ENCODE measurements at regions not wholly inside any gene's neighbourhood (a gene's known extent, or its start where the extent isn't known, plus 50 kb on each side); places are given as distances from the start of the nearest gene placed in this dataset.

DNA sequence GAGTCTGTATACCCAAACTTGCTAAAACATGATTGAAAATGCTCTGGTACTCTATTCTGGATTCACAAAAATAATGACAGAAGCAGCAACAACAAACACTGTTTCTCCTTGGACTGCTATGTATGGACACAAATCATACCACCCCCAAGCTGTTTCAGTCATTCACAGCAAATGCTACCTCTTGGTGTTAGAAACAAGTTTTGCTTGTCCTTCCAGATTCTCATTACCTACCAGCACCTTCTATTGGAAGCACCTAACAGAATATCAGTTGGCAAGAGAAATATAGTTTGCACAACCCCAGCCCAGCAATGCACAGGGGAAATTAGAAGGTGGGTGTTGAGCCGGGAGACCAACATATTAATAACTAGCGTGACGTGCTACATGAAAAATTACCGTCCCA, 1950.9 kb downstream of the C4orf33 start:
- no peaks in the 10 kb centered on the region for H3K36me3 ChIP-seq (ENCODE audit: control insufficient read depth, insufficient read depth, low read length, severe bottlenecking)
- no peak for DNase-seq (ENCODE audit: low read depth)
- no peaks in the 10 kb centered on the region for H3K9me3 ChIP-seq (ENCODE audit: control insufficient read depth, low read length)
- no peak overlapping the region for H3K4me3 ChIP-seq (ENCODE audit: low read length)
- H3K4me1 ChIP-seq (ENCODE audit: control insufficient read depth, insufficient read depth, low read length), result no peaks in the 10 kb centered on the region
- no peaks in the 10 kb centered on the region for H3K27me3 ChIP-seq (replicated peaks; ENCODE audit: control insufficient read depth, insufficient read depth, low read length)
- no peak overlapping the region for H3K9ac ChIP-seq (ENCODE audit: low read length)

DNA sequence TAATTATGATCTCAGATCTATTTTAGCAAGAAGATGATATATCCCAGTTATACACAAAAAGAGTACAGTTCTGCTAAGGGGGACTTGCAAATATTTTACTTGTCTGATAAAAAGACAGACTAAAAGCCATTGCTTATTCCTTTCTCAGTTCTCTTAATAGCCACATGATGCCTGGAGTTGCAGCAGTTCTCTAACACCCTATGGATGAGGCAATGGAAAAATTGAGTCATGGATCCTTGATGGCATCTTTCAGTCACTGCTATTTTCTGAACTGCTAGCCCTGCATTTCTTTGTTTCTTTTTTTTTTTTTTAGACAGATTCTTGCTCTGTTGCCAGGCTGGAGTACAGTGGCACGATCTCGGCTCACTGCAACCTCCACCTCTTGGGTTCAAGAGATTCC, 1956.7 kb downstream of the C4orf33 start:
- no peaks in the 10 kb centered on the region for H3K36me3 ChIP-seq (ENCODE audit: control insufficient read depth, insufficient read depth, low read length, severe bottlenecking)
- H3K9me3 ChIP-seq (ENCODE audit: control insufficient read depth, low read length), result no peaks in the 10 kb centered on the region
- no peaks in the 10 kb centered on the region for H3K4me1 ChIP-seq (ENCODE audit: control insufficient read depth, insufficient read depth, low read length)
- no peaks in the 10 kb centered on the region for H3K27me3 ChIP-seq (replicated peaks; ENCODE audit: control insufficient read depth, insufficient read depth, low read length)
- DNase-seq (ENCODE audit: low read depth), result peak; percentile 32
- no peak overlapping the region for H3K9ac ChIP-seq (ENCODE audit: low read length)
- H3K4me3 ChIP-seq (ENCODE audit: low read length), result no peak overlapping the region

- no peak for DNase-seq (ENCODE audit: low read depth)
- H3K4me1 ChIP-seq (ENCODE audit: control insufficient read depth, insufficient read depth, low read length), result no peaks in the 10 kb centered on the region
- H3K4me3 ChIP-seq (ENCODE audit: low read length), result no peak overlapping the region
- no peaks in the 10 kb centered on the region for H3K9me3 ChIP-seq (ENCODE audit: control insufficient read depth, low read length)
- no peaks in the 10 kb centered on the region for H3K36me3 ChIP-seq (ENCODE audit: control insufficient read depth, insufficient read depth, low read length, severe bottlenecking)
- H3K27me3 ChIP-seq (replicated peaks; ENCODE audit: control insufficient read depth, insufficient read depth, low read length), result no peaks in the 10 kb centered on the region
- no peak overlapping the region for H3K9ac ChIP-seq (ENCODE audit: low read length)
These were observed 1958.6 kb downstream of the C4orf33 start for GRCh38 chr4:131054489-131055019.

GRCh38 chr4:131061734-131062133, 1965.8 kb downstream of the C4orf33 start:
- Histone ChIP-seq H3K9ac (ENCODE audit: low read length) (no peak overlapping the region), H3K36me3 (ENCODE audit: control insufficient read depth, insufficient read depth, low read length, severe bottlenecking) (no peaks in the 10 kb centered on the region), H3K4me1 (ENCODE audit: control insufficient read depth, insufficient read depth, low read length) (no peaks in the 10 kb centered on the region), H3K4me3 (ENCODE audit: low read length) (no peak overlapping the region), H3K27me3 (replicated peaks; ENCODE audit: control insufficient read depth, insufficient read depth, low read length) (no peaks in the 10 kb centered on the region), H3K9me3 (ENCODE audit: control insufficient read depth, low read length) (peaks cover 19% of the 10 kb centered on the region)
- DNase-seq (ENCODE audit: low read depth), result no peak

GRCh38 chr4:131063878-131064277, 1967.9 kb downstream of the C4orf33 start:
- Histone ChIP-seq H3K27me3 (replicated peaks; ENCODE audit: control insufficient read depth, insufficient read depth, low read length) (no peaks in the 10 kb centered on the region), H3K36me3 (ENCODE audit: control insufficient read depth, insufficient read depth, low read length, severe bottlenecking) (no peaks in the 10 kb centered on the region), H3K4me1 (ENCODE audit: control insufficient read depth, insufficient read depth, low read length) (no peaks in the 10 kb centered on the region), H3K9ac (ENCODE audit: low read length) (no peak overlapping the region), H3K4me3 (ENCODE audit: low read length) (no peak overlapping the region), H3K9me3 (ENCODE audit: control insufficient read depth, low read length) (peaks cover 19% of the 10 kb centered on the region)
- DNase-seq (ENCODE audit: low read depth), result no peak

- DNase-seq (ENCODE audit: low read depth), result no peak
- H3K36me3 ChIP-seq (ENCODE audit: control insufficient read depth, insufficient read depth, low read length, severe bottlenecking), result no peaks in the 10 kb centered on the region
- no peaks in the 10 kb centered on the region for H3K9me3 ChIP-seq (ENCODE audit: control insufficient read depth, low read length)
- no peak overlapping the region for H3K4me3 ChIP-seq (ENCODE audit: low read length)
- no peaks in the 10 kb centered on the region for H3K4me1 ChIP-seq (ENCODE audit: control insufficient read depth, insufficient read depth, low read length)
- H3K27me3 ChIP-seq (replicated peaks; ENCODE audit: control insufficient read depth, insufficient read depth, low read length), result no peaks in the 10 kb centered on the region
- no peak overlapping the region for H3K9ac ChIP-seq (ENCODE audit: low read length)
These were observed 1985.1 kb downstream of the C4orf33 start for GRCh38 chr4:131081069-131081468.

DNA sequence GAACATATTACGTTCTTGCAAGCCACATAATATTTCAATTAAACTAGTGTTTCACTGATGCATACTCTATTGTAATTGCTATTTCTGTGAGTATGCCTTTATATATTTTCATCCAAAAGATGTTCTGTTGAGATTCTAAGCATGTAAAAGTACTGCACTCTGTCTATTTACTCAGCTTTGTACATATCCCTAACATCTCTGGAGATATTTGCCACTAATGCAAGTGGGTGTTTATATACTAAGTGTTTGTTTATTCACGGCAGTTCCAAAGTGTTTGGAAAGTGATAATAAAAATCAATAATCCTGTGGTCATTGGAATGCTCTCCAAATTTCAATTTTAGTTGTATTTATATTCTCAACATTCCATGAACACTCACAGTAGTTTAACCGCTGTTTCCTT, 1989.0 kb downstream of the C4orf33 start:
- H3K4me1 ChIP-seq (ENCODE audit: control insufficient read depth, insufficient read depth, low read length), result no peaks in the 10 kb centered on the region
- no peaks in the 10 kb centered on the region for H3K9me3 ChIP-seq (ENCODE audit: control insufficient read depth, low read length)
- H3K9ac ChIP-seq (ENCODE audit: low read length), result no peak overlapping the region
- no peaks in the 10 kb centered on the region for H3K27me3 ChIP-seq (replicated peaks; ENCODE audit: control insufficient read depth, insufficient read depth, low read length)
- no peak overlapping the region for H3K4me3 ChIP-seq (ENCODE audit: low read length)
- no peaks in the 10 kb centered on the region for H3K36me3 ChIP-seq (ENCODE audit: control insufficient read depth, insufficient read depth, low read length, severe bottlenecking)
- DNase-seq (ENCODE audit: low read depth), result no peak

DNA sequence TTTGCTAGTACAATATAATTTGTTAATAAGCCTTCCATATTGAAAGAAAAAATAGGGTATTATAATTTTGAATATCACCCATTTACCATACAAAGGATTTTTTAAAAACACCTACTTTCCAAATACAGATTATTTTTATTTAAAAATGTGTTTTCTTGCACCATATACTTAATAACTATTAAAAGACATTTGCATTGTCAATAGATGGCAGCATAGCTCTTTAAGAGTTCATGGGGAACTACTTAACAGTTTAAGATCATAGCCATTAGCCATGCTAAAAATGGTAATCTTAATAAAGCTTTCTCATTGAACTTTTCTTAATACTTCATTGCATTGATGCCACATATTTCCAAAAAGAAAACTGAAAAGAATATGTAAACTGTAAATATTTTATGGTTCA, 1995.9 kb downstream of the C4orf33 start:
- Histone ChIP-seq H3K36me3 (ENCODE audit: control insufficient read depth, insufficient read depth, low read length, severe bottlenecking) (no peaks in the 10 kb centered on the region), H3K4me3 (ENCODE audit: low read length) (no peak overlapping the region), H3K4me1 (ENCODE audit: control insufficient read depth, insufficient read depth, low read length) (no peaks in the 10 kb centered on the region), H3K27me3 (replicated peaks; ENCODE audit: control insufficient read depth, insufficient read depth, low read length) (no peaks in the 10 kb centered on the region), H3K9me3 (ENCODE audit: control insufficient read depth, low read length) (no peaks in the 10 kb centered on the region), H3K9ac (ENCODE audit: low read length) (no peak overlapping the region)
- peak; percentile 78 for DNase-seq (ENCODE audit: low read depth)

DNA sequence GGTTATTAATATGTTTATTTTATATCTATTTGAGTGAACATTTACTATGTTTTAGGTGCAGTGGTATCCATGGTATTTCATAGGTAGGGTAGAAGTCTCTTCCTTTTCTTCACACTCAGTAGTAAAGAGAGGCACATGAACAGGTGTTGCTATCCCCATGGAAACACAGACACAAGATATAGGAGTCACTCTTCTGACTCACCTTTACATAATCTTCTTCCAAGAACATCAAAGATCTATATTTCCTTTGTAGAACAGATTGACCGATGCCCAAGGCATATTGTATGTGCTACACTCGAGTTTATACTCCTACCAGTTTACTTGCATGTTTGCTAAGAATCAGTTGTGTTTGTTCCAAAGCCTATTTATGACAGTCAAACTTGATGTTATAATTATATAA, 1997.4 kb downstream of the C4orf33 start:
- Histone ChIP-seq H3K27me3 (replicated peaks; ENCODE audit: control insufficient read depth, insufficient read depth, low read length) (no peaks in the 10 kb centered on the region), H3K9ac (ENCODE audit: low read length) (no peak overlapping the region), H3K36me3 (ENCODE audit: control insufficient read depth, insufficient read depth, low read length, severe bottlenecking) (no peaks in the 10 kb centered on the region), H3K4me1 (ENCODE audit: control insufficient read depth, insufficient read depth, low read length) (no peaks in the 10 kb centered on the region), H3K9me3 (ENCODE audit: control insufficient read depth, low read length) (no peaks in the 10 kb centered on the region), H3K4me3 (ENCODE audit: low read length) (no peak overlapping the region)
- no peak for DNase-seq (ENCODE audit: low read depth)

- Histone ChIP-seq H3K4me3 (ENCODE audit: low read length) (no peak overlapping the region), H3K9ac (ENCODE audit: low read length) (no peak overlapping the region), H3K27me3 (replicated peaks; ENCODE audit: control insufficient read depth, insufficient read depth, low read length) (no peaks in the 10 kb centered on the region), H3K4me1 (ENCODE audit: control insufficient read depth, insufficient read depth, low read length) (no peaks in the 10 kb centered on the region), H3K9me3 (ENCODE audit: control insufficient read depth, low read length) (no peaks in the 10 kb centered on the region), H3K36me3 (ENCODE audit: control insufficient read depth, insufficient read depth, low read length, severe bottlenecking) (no peaks in the 10 kb centered on the region)
- no peak for DNase-seq (ENCODE audit: low read depth)
These were observed 2003.0 kb downstream of the C4orf33 start for GRCh38 chr4:131098976-131099375.

DNA sequence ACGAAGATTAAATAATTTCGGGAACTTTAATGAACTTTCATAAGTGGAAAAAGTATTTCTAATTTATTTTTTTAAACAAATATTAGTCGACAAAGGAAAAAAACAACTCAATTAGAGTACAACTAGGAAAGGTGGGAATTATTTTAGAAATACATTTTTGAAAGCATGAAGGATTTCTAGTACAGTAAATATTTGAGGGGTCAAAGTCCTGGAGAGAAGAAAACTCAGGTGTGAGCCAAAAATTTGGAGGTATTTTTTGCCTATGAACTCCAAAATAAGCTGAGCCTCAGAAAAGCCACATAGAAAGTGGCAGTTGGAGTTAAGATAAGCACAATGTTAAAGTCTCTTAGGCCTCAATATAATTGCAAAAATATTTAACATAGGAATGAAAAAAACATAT, 2017.3 kb downstream of the C4orf33 start:
- Histone ChIP-seq H3K4me3 (ENCODE audit: low read length) (no peak overlapping the region), H3K27me3 (replicated peaks; ENCODE audit: control insufficient read depth, insufficient read depth, low read length) (no peaks in the 10 kb centered on the region), H3K9me3 (ENCODE audit: control insufficient read depth, low read length) (no peaks in the 10 kb centered on the region), H3K4me1 (ENCODE audit: control insufficient read depth, insufficient read depth, low read length) (no peaks in the 10 kb centered on the region), H3K9ac (ENCODE audit: low read length) (no peak overlapping the region), H3K36me3 (ENCODE audit: control insufficient read depth, insufficient read depth, low read length, severe bottlenecking) (no peaks in the 10 kb centered on the region)
- no peak for DNase-seq (ENCODE audit: low read depth)

- Histone ChIP-seq H3K36me3 (ENCODE audit: control insufficient read depth, insufficient read depth, low read length, severe bottlenecking) (no peaks in the 10 kb centered on the region), H3K9me3 (ENCODE audit: control insufficient read depth, low read length) (no peaks in the 10 kb centered on the region), H3K27me3 (replicated peaks; ENCODE audit: control insufficient read depth, insufficient read depth, low read length) (no peaks in the 10 kb centered on the region), H3K4me3 (ENCODE audit: low read length) (no peak overlapping the region), H3K9ac (ENCODE audit: low read length) (no peak overlapping the region), H3K4me1 (ENCODE audit: control insufficient read depth, insufficient read depth, low read length) (no peaks in the 10 kb centered on the region)
- no peak for DNase-seq (ENCODE audit: low read depth)
These were observed 2017.8 kb downstream of the C4orf33 start for GRCh38 chr4:131113704-131114103.

Data from adipocyte (in vitro differentiated cells).